Retinal pigment epithelial cell (primary cell): ENCODE measurements at regions not wholly inside any gene's neighbourhood (a gene's known extent, or its start where the extent isn't known, plus 50 kb on each side); places are given as distances from the start of the nearest gene placed in this dataset.

Experiments used
- DNase-seq: peaks from one replicate; pipeline ENCODE4 v3.0.0-alpha.2; 2010; ENCODE audit warnings: low read depth
- H3K4me3 ChIP-seq: 2 replicates; pipeline ENCODE4 v1.5.1; 2011; ENCODE audit warnings: mild to moderate bottlenecking, low read length, control low read depth, moderate library complexity
- TF ChIP-seq, protein P1 (sequence below): conservative IDR thresholded peaks from 2 replicates; pipeline ENCODE4 v1.5.1; 2011; ENCODE audit warnings: low read depth, low read length, control low read depth, inconsistent platforms

DNA sequence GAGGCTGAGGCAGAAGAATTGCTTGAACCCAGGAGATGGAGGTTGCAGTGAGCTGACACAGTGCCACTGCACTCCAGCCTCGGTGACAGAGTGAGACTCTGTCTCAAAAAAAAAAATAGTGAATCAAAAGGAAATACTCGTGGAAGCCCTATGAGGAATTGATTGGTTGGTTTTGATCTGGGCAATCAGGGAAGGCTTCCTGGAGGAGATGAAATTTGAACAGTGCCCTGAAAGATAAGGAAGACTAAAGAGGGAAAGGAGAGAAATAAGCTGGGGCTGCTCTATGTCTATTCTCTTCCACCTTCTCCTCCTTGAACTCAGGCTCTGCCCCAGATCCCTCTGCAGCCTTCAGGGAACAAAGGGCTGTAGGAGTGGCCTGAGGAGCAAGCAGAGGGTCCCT is 54.1 kb downstream of the IRF2BPL start:
- H3K4me3 ChIP-seq: no peak overlapping the region
- TF ChIP-seq, protein P1, sequence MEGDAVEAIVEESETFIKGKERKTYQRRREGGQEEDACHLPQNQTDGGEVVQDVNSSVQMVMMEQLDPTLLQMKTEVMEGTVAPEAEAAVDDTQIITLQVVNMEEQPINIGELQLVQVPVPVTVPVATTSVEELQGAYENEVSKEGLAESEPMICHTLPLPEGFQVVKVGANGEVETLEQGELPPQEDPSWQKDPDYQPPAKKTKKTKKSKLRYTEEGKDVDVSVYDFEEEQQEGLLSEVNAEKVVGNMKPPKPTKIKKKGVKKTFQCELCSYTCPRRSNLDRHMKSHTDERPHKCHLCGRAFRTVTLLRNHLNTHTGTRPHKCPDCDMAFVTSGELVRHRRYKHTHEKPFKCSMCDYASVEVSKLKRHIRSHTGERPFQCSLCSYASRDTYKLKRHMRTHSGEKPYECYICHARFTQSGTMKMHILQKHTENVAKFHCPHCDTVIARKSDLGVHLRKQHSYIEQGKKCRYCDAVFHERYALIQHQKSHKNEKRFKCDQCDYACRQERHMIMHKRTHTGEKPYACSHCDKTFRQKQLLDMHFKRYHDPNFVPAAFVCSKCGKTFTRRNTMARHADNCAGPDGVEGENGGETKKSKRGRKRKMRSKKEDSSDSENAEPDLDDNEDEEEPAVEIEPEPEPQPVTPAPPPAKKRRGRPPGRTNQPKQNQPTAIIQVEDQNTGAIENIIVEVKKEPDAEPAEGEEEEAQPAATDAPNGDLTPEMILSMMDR: no peak
- no peak for DNase-seq

DNA sequence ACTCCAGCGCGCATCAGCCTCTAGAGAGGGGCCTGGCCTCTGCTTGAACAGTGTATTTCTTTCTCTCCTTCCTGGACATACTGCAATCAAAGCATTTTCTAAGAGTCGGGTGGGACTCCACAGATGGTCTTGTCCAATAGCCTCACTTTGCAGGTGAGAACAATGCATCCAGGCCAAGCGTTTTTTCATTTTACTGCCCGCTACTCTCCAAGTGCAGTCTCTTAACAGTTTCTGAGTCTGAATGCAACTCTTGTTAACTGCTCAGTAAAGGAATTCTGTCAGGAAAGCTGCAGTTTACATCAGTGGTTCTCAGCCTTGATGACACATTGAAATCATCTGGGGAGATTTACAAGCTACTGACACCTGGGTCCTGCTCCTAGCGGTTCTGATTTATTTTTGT is 57.0 kb downstream of the IRF2BPL start:
- no peak overlapping the region for H3K4me3 ChIP-seq
- no peak for DNase-seq
- TF ChIP-seq, protein P1: no peak

DNA sequence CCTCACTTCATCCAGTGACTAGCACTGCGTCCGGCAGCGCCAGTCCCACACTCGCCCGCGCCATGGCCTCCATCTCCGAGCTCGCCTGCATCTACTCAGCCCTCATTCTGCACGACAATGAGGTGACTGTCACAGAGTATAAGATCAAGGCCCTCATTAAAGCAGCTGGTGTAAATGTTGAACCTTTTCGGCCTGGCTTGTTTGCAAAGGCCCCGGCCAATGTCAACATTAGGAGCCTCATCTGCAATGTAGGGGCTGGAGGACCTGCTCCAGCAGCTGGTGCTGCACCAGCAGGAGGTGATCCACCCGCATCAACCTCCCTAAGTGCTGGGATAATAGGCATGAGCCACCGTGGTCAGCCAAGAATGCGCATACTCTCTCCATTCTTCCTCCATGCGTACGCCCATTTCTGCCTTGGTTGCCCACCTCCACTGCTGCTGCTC is 59.9 kb downstream of the IRF2BPL start:
- H3K4me3 ChIP-seq: no peak overlapping the region
- TF ChIP-seq, protein P1: no peak
- DNase-seq: no peak

DNA sequence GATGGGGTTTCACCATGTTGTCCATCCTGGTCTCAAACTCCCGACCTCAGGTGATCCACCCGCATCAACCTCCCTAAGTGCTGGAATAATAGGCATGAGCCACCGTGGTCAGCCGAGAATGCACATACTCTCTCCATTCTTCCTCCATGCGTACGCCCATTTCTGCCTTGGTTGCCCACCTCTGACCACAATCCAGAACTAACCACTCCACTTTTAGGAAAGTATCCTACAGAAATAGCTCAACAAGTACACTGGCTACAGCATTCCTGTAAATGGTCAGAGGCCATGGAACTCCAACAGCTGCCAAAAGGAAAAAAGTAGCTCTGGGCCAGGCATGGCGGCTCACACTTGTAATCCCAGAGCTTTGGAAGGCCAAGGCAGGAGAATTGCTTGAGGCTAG is 60.7 kb downstream of the IRF2BPL start:
- TF ChIP-seq, protein P1: no peak
- no peak for DNase-seq
- no peak overlapping the region for H3K4me3 ChIP-seq

DNA sequence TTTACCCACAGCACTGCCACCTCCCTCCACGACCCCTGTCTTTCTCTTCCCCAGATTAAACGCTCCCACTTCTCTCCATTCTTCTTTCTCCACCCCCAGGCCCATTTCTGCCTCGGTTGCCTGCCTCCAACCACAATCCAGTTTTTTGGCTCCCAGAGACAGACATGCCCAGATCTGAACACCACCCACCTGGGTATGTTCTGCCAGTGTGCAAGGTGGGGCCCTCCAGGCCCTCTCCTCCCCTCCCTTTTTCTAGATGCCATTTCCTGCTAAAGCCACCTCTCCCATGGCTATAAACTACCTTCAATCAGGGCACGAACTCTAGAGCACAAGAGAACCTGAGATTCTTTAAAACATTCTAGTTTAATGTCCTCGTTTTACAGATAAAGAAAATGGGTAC is 63.3 kb downstream of the IRF2BPL start:
- no peak for DNase-seq
- no peak overlapping the region for H3K4me3 ChIP-seq
- TF ChIP-seq, protein P1: no peak

DNA sequence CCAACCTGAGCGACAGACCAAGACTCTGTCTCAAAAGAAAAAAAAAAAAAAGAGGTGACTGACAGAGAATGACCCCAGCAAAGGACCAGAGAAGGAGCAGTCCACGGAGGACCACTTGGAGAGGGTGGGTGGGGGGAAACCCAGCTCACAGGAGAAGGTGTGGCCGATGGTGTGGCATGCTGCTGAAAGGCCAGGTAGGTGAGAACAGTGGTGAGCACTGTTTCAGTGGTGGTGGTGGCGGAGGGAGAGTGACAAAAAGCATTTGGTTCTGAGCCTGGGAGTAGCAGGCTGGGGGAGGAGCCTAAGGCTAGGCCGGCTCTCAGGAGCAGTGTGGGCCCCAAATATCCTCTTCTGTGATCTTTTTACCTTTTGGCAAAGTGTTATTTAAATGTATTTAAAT is 63.8 kb downstream of the IRF2BPL start:
- DNase-seq: no peak
- H3K4me3 ChIP-seq: no peak overlapping the region
- TF ChIP-seq, protein P1: no peak

DNA sequence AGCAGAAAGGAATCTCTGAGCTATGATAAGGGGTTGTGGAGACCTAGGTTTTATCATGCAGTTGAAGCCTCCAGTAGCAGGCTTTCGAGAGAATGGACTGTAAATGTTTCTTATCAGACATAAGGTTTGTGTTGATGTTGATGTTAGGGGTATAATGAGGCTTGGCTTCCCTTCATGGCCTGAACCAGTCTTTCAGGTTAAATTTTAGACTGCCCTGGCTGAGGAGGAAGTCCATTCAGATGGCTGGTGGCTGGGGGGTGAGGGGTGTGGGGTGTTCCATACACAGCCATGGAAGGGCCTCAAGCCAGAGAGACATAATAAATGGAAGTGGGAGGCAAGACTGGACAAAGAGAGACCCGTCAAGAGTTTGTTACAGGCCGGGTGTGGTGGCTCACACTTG is 65.1 kb downstream of the IRF2BPL start:
- H3K4me3 ChIP-seq: no peak overlapping the region
- TF ChIP-seq, protein P1: no peak
- no peak for DNase-seq
